AG10803 (cell line): ENCODE measurements at regions not wholly inside any gene's neighbourhood (a gene's known extent, or its start where the extent isn't known, plus 50 kb on each side); places are given as distances from the start of the nearest gene placed in this dataset.

Experiments used
- DNase-seq: peaks from one replicate; pipeline ENCODE4 v3.0.0; 2010; ENCODE audit warnings: low read depth
- H3K4me3 ChIP-seq: 2 replicates; pipeline ENCODE4 v1.5.1; 2011; ENCODE audit warnings: mild to moderate bottlenecking, low read length, control low read depth
- CTCF ChIP-seq: conservative IDR thresholded peaks from 2 replicates; pipeline ENCODE4 v1.5.1; 2011; ENCODE audit warnings: mild to moderate bottlenecking, low read length, control low read depth, inconsistent platforms

DNA sequence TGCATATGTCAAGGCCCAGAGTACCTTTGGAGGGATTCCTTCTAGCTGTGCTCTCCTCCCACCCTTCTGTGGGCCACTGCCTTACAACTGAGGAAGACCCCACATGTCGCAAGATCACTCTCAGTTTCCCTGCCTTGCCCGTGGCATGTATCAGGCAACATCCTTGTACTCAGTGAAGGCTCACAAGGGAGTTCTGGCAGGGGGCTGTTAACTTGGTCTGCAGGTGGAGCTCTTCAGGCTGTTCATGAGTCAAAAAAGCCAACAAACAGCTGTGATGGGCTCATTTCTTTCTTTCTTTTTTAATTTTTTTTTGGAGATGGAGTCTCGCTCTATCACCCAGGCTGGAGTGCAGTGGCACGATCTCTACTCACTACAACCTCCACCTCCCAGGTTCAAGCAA is 513.0 kb upstream of the ANKRD30A start:
- H3K4me3 ChIP-seq, result no peak overlapping the region
- TF ChIP-seq CTCF, result no peak
- DNase-seq, result no peak

DNA sequence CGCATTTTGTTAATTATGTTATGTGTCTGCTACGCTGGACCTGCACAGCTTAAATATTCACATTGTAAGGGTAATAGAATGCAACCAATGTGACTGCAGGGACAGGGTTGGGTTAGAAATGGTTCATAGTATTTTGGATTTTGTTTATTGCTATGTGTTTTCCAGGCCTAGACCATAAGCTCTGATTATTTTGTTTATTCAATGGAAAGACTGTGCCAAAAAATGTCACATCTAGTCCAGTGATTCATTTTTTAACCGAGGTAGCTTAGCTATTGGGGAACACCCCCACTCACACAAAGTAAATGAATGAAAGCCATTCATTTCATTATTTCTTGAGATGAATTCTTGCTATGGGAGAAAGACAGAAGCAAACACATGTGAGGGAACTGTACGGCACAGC is 516.5 kb upstream of the ANKRD30A start:
- H3K4me3 ChIP-seq, result no peak overlapping the region
- no peak for TF ChIP-seq CTCF

GRCh38 chr10:36608251-36608650 is 517.1 kb upstream of the ANKRD30A start:
- peak; percentile 56 for DNase-seq
- TF ChIP-seq CTCF, result no peak
- H3K4me3 ChIP-seq, result no peak overlapping the region

More for the DNA sequence above, 516.5 kb upstream of the ANKRD30A start:
- DNase-seq, result no peak

GRCh38 chr10:36606234-36606839 is 519.1 kb upstream of the ANKRD30A start:
- no peak overlapping the region for H3K4me3 ChIP-seq
- TF ChIP-seq CTCF, result no peak
- DNase-seq, result no peak

GRCh38 chr10:36604316-36604715 is 521.1 kb upstream of the ANKRD30A start:
- no peak for TF ChIP-seq CTCF

GRCh38 chr10:36603688-36604087 is 521.7 kb upstream of the ANKRD30A start:
- DNase-seq, result no peak

More at GRCh38 chr10:36604316-36604715, 521.1 kb upstream of the ANKRD30A start:
- no peak for DNase-seq
- no peak overlapping the region for H3K4me3 ChIP-seq

More at GRCh38 chr10:36603688-36604087, 521.7 kb upstream of the ANKRD30A start:
- no peak for TF ChIP-seq CTCF
- H3K4me3 ChIP-seq, result no peak overlapping the region
